NB4 (cell line): ENCODE measurements at regions not wholly inside any gene's neighbourhood (a gene's known extent, or its start where the extent isn't known, plus 50 kb on each side); places are given as distances from the start of the nearest gene placed in this dataset.

Experiments used
- DNase-seq: peaks from one replicate; pipeline ENCODE4 v3.0.0; 2010; ENCODE audit warnings: low read depth
- H3K4me3 ChIP-seq: one replicate; pipeline ENCODE4 v1.5.1; 2011; ENCODE audit warnings: mild to moderate bottlenecking, low read depth, low read length, moderate library complexity
- MYC ChIP-seq: IDR thresholded peaks from 2 replicates; pipeline ENCODE4 v1.6.1; 2011; ENCODE audit warnings: low read depth, low read length
- POLR2A ChIP-seq: IDR thresholded peaks from 2 replicates; pipeline ENCODE4 v1.6.1; 2011; ENCODE audit warnings: mild to moderate bottlenecking; ENCODE audit not compliant: insufficient read length; ENCODE audit errors: extremely low read depth
- TF ChIP-seq, protein P1 (sequence below): IDR thresholded peaks from 2 replicates; pipeline ENCODE4 v1.6.1; 2011; ENCODE audit warnings: low read depth, low read length
- TF ChIP-seq, protein P2 (sequence below): IDR thresholded peaks from one replicate; pipeline ENCODE4 v1.5.1; 2012; ENCODE audit warnings: low read depth, low read length

DNA sequence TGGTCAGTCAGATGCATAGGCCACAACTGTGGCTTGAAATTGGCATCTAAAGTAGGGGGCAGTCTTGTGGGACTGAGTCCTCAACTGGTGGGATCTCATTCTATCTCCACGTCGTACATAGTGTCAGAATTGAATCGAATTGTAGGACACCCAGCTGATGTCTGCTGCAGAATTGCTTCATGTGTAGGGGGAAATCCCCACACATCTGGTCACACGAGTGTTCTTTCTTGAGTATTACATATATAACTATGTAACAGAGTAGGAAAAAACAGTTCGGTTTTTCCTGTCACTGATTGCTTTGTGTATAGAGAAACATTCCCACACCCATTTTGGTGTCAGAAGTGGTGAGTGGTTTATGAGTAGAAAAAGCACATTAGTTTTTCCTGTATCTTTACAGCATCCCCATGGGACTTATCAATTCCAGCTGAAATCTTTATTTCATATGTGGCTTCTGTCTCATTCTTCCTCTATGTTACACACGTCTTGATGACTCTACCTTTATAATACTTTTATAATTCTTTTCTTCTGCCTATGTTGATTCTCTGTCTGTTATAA is 79.4 kb upstream of the PCGF5 start:
- H3K4me3 ChIP-seq, result no peak overlapping the region
- TF ChIP-seq MYC (no peak), POLR2A (no peak)
- TF ChIP-seq, protein P1, sequence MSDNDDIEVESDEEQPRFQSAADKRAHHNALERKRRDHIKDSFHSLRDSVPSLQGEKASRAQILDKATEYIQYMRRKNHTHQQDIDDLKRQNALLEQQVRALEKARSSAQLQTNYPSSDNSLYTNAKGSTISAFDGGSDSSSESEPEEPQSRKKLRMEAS, result no peak
- TF ChIP-seq, protein P2, sequence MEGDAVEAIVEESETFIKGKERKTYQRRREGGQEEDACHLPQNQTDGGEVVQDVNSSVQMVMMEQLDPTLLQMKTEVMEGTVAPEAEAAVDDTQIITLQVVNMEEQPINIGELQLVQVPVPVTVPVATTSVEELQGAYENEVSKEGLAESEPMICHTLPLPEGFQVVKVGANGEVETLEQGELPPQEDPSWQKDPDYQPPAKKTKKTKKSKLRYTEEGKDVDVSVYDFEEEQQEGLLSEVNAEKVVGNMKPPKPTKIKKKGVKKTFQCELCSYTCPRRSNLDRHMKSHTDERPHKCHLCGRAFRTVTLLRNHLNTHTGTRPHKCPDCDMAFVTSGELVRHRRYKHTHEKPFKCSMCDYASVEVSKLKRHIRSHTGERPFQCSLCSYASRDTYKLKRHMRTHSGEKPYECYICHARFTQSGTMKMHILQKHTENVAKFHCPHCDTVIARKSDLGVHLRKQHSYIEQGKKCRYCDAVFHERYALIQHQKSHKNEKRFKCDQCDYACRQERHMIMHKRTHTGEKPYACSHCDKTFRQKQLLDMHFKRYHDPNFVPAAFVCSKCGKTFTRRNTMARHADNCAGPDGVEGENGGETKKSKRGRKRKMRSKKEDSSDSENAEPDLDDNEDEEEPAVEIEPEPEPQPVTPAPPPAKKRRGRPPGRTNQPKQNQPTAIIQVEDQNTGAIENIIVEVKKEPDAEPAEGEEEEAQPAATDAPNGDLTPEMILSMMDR, result no peak
- no peak for DNase-seq

DNA sequence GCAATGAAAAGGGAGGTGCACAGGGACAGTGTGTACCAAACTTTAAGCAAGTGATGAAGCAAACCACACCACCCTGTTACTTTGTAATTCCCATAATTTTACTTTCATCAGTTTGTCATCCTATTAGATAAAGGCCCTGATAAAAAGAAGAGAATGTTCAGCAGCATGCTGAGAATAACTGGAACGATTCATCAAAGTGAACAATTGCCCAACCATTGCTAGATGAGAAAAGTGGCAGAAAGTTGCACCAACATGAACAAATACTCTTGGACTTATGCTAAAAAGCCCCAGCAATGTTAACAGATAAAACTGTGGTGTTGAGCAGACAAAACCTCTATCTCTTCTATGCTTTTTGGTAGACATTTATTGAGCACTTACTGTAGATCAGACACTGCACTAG is 75.5 kb upstream of the PCGF5 start:
- H3K4me3 ChIP-seq, result no peak overlapping the region
- TF ChIP-seq, protein P2, result no peak
- TF ChIP-seq, protein P1, result no peak
- TF ChIP-seq POLR2A (no peak), MYC (no peak)
- DNase-seq, result no peak

DNA sequence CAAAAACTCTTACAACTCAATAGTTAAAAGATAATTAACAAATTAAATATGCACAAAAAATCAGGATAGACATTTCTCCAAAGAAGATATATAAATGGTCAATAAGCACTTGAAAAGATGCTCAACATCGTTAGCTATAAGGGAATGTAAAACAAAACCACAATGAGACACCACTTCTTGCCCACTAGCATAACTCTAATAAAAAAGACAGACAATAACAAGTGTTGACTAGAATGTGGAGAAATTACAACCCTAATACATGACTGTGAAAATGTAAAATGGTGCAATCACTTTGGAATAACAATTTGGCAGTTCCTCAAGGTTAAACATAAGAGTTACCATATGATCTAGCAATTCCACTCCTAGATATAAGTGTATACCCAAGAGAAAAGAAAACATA is 74.3 kb upstream of the PCGF5 start:
- TF ChIP-seq, protein P2, result no peak
- no peak for TF ChIP-seq POLR2A
- no peak overlapping the region for H3K4me3 ChIP-seq

GRCh38 chr10:91149550-91149949 is 70.9 kb upstream of the PCGF5 start:
- DNase-seq, result no peak
- no peak overlapping the region for H3K4me3 ChIP-seq
- TF ChIP-seq, protein P1, result no peak
- TF ChIP-seq MYC (no peak), POLR2A (no peak)
- TF ChIP-seq, protein P2, result no peak

More for the DNA sequence above, 74.3 kb upstream of the PCGF5 start:
- DNase-seq, result no peak

DNA sequence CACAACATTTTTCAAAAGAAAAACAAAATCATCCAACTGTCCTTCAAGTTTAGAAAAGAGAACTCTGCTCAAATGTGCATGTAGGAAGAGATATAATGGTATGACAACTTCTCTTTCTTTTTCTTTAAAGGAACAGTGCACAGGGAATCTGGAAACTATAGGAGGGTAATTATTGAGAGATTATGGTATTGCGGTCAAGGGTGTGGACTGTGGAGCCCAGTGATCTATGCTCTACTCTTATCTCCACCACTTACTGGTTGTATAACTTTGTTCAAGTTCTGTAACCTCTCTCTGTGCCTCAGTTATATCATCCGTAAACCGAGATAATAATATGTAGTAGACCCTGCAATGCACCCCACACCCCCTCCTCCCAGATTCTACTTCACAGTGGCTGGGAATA is 69.8 kb upstream of the PCGF5 start:
- TF ChIP-seq, protein P2, result no peak
- TF ChIP-seq POLR2A, result no peak
- no peak for TF ChIP-seq MYC
- TF ChIP-seq, protein P1, result no peak
- DNase-seq, result no peak

DNA sequence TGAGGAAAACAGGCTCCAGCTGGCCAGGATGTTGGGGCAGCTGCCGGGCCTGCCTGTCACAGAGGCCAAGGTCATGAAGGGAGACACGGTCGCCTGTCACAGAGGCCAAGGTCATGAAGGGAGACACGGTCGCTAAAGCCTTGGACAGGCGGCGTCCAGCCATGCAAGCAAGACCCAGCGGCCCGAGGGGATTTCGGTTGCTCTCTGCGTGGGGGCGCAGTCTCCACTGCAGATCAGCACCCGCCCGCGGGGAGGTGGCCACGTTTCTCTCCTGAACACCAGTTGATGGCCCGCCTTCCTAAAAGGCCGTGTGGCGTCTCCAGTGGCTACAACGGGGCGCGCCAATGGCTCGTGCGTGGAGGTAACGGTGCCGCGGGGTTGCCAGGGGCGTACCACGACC is 67.0 kb upstream of the PCGF5 start:
- no peak for DNase-seq
- TF ChIP-seq, protein P2, result no peak
- TF ChIP-seq POLR2A (no peak), MYC (no peak)
- TF ChIP-seq, protein P1, result no peak
- H3K4me3 ChIP-seq, result no peak overlapping the region

More for the DNA sequence above, 69.8 kb upstream of the PCGF5 start:
- no peak overlapping the region for H3K4me3 ChIP-seq
